Panc1 (cell line): ENCODE measurements at regions not wholly inside any gene's neighbourhood (a gene's known extent, or its start where the extent isn't known, plus 50 kb on each side); places are given as distances from the start of the nearest gene placed in this dataset.

Experiments used
- ATAC-seq: fragments of 200-7000 bp; cut with Tn5 transposase; 2 replicates; pipeline ENCODE4 v1.9.1; 2020; ENCODE audit warnings: mild to moderate bottlenecking, moderate library complexity
- BruUV-seq: library from RNA; stranded (reverse); fragments of 400-500 nt; replicated peaks from 2 replicates; lab custom pipeline; 2021; lab: Mats Ljungman, UMichigan
- CTCF ChIA-PET: fragments of 300-600 bp; sonication (Branson Sonifier 250); formaldehyde crosslinking; loops from one replicate; lab custom pipeline; 2022; ENCODE audit warnings: antibody characterized with exemption; lab: Charles Lee
- POLR2A ChIA-PET: fragments of 300-600 bp; sonication (Branson Sonifier 250); formaldehyde crosslinking; loops from one replicate; lab custom pipeline; 2022; ENCODE audit warnings: antibody characterized with exemption; lab: Charles Lee
- DNase-seq: peaks from one replicate; pipeline ENCODE4 v3.0.0-alpha.2; 2010; ENCODE audit warnings: low read depth, low spot score
- H3K27ac ChIP-seq: 2 replicates; pipeline ENCODE4 v1.5.1; 2011; ENCODE audit warnings: mild to moderate bottlenecking, low read length, inconsistent platforms
- H3K27me3 ChIP-seq: fragments of 200-500 bp; sonication (Bioruptor generic); 2 replicates; pipeline ENCODE4 v1.6.0; 2014; ENCODE audit warnings: low read length, inconsistent platforms; ENCODE audit not compliant: control insufficient read depth, insufficient read depth
- H3K36me3 ChIP-seq: fragments of 200-500 bp; sonication (Bioruptor generic); 2 replicates; pipeline ENCODE4 v1.5.1; 2014; ENCODE audit warnings: inconsistent platforms, mild to moderate bottlenecking, low read length, moderate library complexity; ENCODE audit not compliant: control insufficient read depth, insufficient read depth
- H3K4me1 ChIP-seq: 2 replicates; pipeline ENCODE4 v1.5.1; 2011; ENCODE audit warnings: inconsistent platforms, mild to moderate bottlenecking, low read length, moderate library complexity; ENCODE audit not compliant: control insufficient read depth, insufficient read depth
- H3K4me3 ChIP-seq, 2 experiments: 2 replicates each; pipeline ENCODE4 v1.5.1; 2011 to 2012; ENCODE audit warnings: low read depth in 2 of 2, low read length in 2 of 2, mild to moderate bottlenecking in 2 of 2, inconsistent platforms in 1 of 2, moderate library complexity in 1 of 2
- H3K9me3 ChIP-seq: fragments of 200-500 bp; sonication (Bioruptor generic); 2 replicates; pipeline ENCODE4 v1.5.1; 2014; ENCODE audit warnings: low read depth, mild to moderate bottlenecking, inconsistent platforms, low read length, moderate library complexity; ENCODE audit not compliant: control insufficient read depth, insufficient read depth
- POLR2AphosphoS5 ChIP-seq: IDR thresholded peaks from 2 replicates; pipeline ENCODE4 v1.6.1; 2012; ENCODE audit warnings: mild to moderate bottlenecking, low read depth, low read length, moderate library complexity
- SIN3A ChIP-seq: IDR thresholded peaks from 2 replicates; pipeline ENCODE4 v1.6.1; 2012; ENCODE audit warnings: low read depth, mild to moderate bottlenecking, low read length, moderate library complexity, borderline replicate concordance; ENCODE audit not compliant: insufficient read depth
- TCF7L2 ChIP-seq: IDR thresholded peaks from 2 replicates; pipeline ENCODE4 v1.6.1; 2011; ENCODE audit warnings: mild to moderate bottlenecking, low read depth, low read length, inconsistent platforms
- in situ Hi-C: cut with HindIII; loops from 2 replicates; pipeline ENCODE4 v1.10.0; 2016; ENCODE audit warnings: low sequenced_read_pairs, low pct_unique_long_range_greater_than_20kb
- intact Hi-C: fragments of 100-400 bp; cut with micrococcal nuclease; formaldehyde crosslinking; loops from one replicate; pipeline ENCODE4 v1.10.0; 2022; ENCODE audit not compliant: unreplicated experiment
- TF ChIP-seq, protein P1 (sequence below), 2 experiments: IDR thresholded peaks; 2 replicates each; pipeline ENCODE4 v1.6.1; 2011 to 2012; ENCODE audit warnings: low read depth in 2 of 2, control low read depth in 1 of 2, low read length in 1 of 2, mild to moderate bottlenecking in 1 of 2, moderate library complexity in 1 of 2; ENCODE audit not compliant: insufficient read depth in 1 of 2
- TF ChIP-seq, protein P2 (sequence below): fragments of 450-650 bp; IDR thresholded peaks from 2 replicates; pipeline ENCODE4 v1.5.1; 2017; ENCODE audit warnings: mild to moderate bottlenecking

DNA sequence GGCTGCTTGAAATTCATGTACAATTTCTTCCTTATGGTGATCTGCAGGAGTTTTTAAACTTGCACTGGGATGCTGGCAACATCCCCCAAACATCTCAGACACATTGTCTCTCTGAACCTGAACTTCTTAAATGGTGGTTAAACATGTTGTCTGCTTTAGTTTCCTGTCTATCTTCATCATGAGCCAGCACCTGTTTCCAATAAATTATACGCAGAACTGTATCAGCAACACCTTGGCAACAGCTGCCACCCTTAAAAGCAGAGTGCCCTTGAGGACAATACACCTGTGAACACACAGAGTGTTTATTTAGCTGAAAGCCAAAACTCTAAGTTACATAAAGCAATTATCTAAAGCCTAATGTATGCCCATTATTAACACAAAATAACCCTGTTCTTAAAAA lies 242.9 kb downstream of the WNT5A start:
- no peak overlapping the region for H3K4me3 ChIP-seq
- ChIA-PET POLR2A (no interaction called here), CTCF (no interaction called here)
- ATAC-seq (no peak), DNase-seq (no peak)
- TF ChIP-seq TCF7L2: no peak
- TF ChIP-seq, protein P1, sequence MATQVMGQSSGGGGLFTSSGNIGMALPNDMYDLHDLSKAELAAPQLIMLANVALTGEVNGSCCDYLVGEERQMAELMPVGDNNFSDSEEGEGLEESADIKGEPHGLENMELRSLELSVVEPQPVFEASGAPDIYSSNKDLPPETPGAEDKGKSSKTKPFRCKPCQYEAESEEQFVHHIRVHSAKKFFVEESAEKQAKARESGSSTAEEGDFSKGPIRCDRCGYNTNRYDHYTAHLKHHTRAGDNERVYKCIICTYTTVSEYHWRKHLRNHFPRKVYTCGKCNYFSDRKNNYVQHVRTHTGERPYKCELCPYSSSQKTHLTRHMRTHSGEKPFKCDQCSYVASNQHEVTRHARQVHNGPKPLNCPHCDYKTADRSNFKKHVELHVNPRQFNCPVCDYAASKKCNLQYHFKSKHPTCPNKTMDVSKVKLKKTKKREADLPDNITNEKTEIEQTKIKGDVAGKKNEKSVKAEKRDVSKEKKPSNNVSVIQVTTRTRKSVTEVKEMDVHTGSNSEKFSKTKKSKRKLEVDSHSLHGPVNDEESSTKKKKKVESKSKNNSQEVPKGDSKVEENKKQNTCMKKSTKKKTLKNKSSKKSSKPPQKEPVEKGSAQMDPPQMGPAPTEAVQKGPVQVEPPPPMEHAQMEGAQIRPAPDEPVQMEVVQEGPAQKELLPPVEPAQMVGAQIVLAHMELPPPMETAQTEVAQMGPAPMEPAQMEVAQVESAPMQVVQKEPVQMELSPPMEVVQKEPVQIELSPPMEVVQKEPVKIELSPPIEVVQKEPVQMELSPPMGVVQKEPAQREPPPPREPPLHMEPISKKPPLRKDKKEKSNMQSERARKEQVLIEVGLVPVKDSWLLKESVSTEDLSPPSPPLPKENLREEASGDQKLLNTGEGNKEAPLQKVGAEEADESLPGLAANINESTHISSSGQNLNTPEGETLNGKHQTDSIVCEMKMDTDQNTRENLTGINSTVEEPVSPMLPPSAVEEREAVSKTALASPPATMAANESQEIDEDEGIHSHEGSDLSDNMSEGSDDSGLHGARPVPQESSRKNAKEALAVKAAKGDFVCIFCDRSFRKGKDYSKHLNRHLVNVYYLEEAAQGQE (IDR thresholded peaks at IDR 0.05; ENCODE audit: insufficient read depth in 1 of 2, low read depth in 2 of 2, low read length in 1 of 2): no peak
- TF ChIP-seq, protein P2, sequence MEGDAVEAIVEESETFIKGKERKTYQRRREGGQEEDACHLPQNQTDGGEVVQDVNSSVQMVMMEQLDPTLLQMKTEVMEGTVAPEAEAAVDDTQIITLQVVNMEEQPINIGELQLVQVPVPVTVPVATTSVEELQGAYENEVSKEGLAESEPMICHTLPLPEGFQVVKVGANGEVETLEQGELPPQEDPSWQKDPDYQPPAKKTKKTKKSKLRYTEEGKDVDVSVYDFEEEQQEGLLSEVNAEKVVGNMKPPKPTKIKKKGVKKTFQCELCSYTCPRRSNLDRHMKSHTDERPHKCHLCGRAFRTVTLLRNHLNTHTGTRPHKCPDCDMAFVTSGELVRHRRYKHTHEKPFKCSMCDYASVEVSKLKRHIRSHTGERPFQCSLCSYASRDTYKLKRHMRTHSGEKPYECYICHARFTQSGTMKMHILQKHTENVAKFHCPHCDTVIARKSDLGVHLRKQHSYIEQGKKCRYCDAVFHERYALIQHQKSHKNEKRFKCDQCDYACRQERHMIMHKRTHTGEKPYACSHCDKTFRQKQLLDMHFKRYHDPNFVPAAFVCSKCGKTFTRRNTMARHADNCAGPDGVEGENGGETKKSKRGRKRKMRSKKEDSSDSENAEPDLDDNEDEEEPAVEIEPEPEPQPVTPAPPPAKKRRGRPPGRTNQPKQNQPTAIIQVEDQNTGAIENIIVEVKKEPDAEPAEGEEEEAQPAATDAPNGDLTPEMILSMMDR: no peak
- no peaks in the 10 kb centered on the region for H3K36me3 ChIP-seq
- H3K4me1 ChIP-seq: no peaks in the 10 kb centered on the region
- no peaks in the 10 kb centered on the region for H3K9me3 ChIP-seq
- H3K27ac ChIP-seq: no peak overlapping the region
- intact Hi-C loops: no loop called here
- BruUV-seq: no TSS peak
- no peaks in the 10 kb centered on the region for H3K27me3 ChIP-seq
- in situ Hi-C loops: no loop called here

DNA sequence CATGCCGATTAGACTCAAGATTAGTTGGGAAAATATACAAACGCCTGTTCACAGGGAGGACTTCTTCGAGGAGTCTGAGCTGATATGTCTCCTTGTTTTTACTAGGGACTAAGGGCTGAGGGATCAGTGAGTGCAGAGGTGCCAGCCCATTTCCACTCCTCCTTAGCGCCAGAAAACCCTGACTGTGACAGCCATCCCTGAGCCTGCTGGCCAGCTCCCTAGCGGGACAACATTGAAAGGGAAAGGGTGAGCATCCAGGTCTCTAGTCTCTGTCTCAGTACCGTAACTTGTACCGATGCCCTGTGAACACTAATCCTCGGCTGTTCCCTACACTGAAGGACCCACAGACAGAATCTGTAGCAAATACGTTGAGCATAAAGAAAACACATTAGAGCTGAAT lies 243.4 kb downstream of the WNT5A start:
- BruUV-seq: no TSS peak

More for the DNA sequence above, 243.4 kb downstream of the WNT5A start:
- TF ChIP-seq TCF7L2 (no peak), SIN3A (no peak), POLR2AphosphoS5 (no peak)
- TF ChIP-seq, protein P2: no peak
- TF ChIP-seq, protein P1 (IDR thresholded peaks at IDR 0.05; ENCODE audit: insufficient read depth in 1 of 2, low read depth in 2 of 2, low read length in 1 of 2): no peak
- intact Hi-C loops (no loop called here), in situ Hi-C loops (no loop called here)
- no peak for ATAC-seq
- no peak overlapping the region for H3K27ac ChIP-seq
- H3K4me1 ChIP-seq: no peaks in the 10 kb centered on the region
- CTCF ChIA-PET: no interaction called here
- H3K27me3 ChIP-seq: no peaks in the 10 kb centered on the region
- H3K36me3 ChIP-seq: no peaks in the 10 kb centered on the region
- H3K4me3 ChIP-seq: no peak overlapping the region
- DNase-seq: no peak
- POLR2A ChIA-PET: no interaction called here
- no peaks in the 10 kb centered on the region for H3K9me3 ChIP-seq
